GM12872 (cell line): ENCODE measurements at regions not wholly inside any gene's neighbourhood (a gene's known extent, or its start where the extent isn't known, plus 50 kb on each side); places are given as distances from the start of the nearest gene placed in this dataset.

Experiments used
- TF ChIP-seq, protein P1 (sequence below): IDR thresholded peaks from 3 replicates; pipeline ENCODE4 v1.5.1; 2011; ENCODE audit warnings: low read depth, mild to moderate bottlenecking, low read length, moderate library complexity; ENCODE audit not compliant: insufficient read depth

DNA sequence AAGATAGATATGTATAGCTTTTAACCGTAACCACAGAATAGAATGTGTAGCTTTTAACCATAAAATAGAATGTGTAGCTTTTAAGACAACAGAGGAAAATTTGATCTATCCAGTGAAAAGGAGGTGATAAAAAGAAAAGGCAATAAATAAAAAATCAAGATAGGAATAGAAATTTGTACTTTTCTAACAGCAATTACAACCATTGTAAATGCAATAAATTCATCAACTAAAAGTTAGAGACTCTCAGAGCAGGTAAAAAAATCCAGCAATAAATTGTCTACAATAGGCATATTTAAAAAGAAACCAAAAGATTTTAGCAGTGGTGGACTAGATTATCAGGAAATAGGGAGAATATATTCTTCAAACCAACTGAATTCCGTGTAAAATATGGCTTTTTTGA, 63.8 kb upstream of the ABHD2 start:
- TF ChIP-seq, protein P1, sequence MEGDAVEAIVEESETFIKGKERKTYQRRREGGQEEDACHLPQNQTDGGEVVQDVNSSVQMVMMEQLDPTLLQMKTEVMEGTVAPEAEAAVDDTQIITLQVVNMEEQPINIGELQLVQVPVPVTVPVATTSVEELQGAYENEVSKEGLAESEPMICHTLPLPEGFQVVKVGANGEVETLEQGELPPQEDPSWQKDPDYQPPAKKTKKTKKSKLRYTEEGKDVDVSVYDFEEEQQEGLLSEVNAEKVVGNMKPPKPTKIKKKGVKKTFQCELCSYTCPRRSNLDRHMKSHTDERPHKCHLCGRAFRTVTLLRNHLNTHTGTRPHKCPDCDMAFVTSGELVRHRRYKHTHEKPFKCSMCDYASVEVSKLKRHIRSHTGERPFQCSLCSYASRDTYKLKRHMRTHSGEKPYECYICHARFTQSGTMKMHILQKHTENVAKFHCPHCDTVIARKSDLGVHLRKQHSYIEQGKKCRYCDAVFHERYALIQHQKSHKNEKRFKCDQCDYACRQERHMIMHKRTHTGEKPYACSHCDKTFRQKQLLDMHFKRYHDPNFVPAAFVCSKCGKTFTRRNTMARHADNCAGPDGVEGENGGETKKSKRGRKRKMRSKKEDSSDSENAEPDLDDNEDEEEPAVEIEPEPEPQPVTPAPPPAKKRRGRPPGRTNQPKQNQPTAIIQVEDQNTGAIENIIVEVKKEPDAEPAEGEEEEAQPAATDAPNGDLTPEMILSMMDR, result no peak

DNA sequence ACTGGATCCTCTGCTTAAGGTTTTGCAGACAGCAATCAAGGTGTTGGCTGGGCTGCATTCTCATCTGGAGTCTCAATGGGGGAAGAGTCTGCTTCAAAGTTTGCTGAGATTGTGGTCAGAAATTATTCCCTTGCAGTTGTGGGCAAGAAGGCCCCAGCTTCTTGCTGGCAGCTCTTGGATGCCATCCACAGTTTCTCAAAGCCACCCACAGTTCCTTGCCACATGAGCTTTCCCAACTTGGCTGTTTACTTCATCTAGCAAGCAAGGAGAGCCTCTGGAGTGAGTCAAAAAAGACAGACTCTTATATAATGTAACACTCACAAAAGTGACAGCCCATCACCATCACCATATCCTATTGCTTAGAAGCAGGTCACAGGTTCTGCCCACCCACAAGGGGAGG, 62.1 kb upstream of the ABHD2 start:
- TF ChIP-seq, protein P1, result no peak

GRCh38 chr15:89028036-89028435, 60.2 kb upstream of the ABHD2 start:
- TF ChIP-seq, protein P1, result no peak

GRCh38 chr15:89030311-89030710, 57.9 kb upstream of the ABHD2 start:
- TF ChIP-seq, protein P1, result no peak

GRCh38 chr15:89034305-89034704, 54.0 kb upstream of the ABHD2 start:
- TF ChIP-seq, protein P1, result peak; percentile 23; the same call in 1 of the 3 replicates

- TF ChIP-seq, protein P1, result no peak
These were observed 53.1 kb upstream of the ABHD2 start for GRCh38 chr15:89035150-89035549.

DNA sequence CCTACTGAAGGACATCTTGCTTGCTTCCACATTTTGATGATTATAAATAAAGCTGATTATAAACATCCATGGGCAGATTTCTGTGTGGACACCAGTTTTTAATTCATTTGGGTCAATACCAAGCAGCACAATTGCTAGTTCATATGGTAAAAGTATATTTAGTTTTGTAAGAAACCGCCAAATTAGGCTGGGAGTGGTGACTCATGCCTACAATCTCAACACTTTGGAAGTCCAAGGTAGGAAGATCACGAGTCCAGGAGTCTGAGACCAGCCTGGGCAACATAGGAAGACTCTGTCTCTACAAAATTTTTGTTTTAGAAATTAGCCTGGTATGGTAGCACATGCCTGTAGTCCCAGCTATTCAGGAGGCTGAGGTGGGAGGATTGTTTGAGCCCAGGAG, 52.6 kb upstream of the ABHD2 start:
- TF ChIP-seq, protein P1, result no peak

- TF ChIP-seq, protein P1, result no peak
These were observed 50.1 kb upstream of the ABHD2 start for GRCh38 chr15:89038146-89038545.
